GM12878 (cell line): ENCODE measurements at regions not wholly inside any gene's neighbourhood (a gene's known extent, or its start where the extent isn't known, plus 50 kb on each side); places are given as distances from the start of the nearest gene placed in this dataset.

ENCODE experiments used
- ATAC-seq: fragments of 200-7000 bp; cut with Tn5 transposase; 3 replicates; pipeline ENCODE4 v1.9.1; 2020; ENCODE audit warnings: mild to moderate bottlenecking, moderate library complexity
- BruUV-seq: library from RNA; stranded (reverse); fragments of 400-500 nt; replicated peaks from 2 replicates; lab custom pipeline; 2021; lab: Mats Ljungman, UMichigan
- CTCF ChIA-PET: fragments of 300-600 bp; sonication (Branson Sonifier 250); formaldehyde crosslinking; extraction: SDS; loops from one replicate; lab custom pipeline; 2021; ENCODE audit warnings: inconsistent platforms; lab: Yijun Ruan, JAX
- POLR2A ChIA-PET: fragments of 350-600 bp; formaldehyde crosslinking; extraction: SDS; loops from one replicate; lab custom pipeline; 2021; ENCODE audit warnings: inconsistent platforms; lab: Charles Lee
- RAD21 ChIA-PET: fragments of 300-600 bp; sonication (Branson Sonifier 250); formaldehyde crosslinking; loops from one replicate; lab custom pipeline; 2023; ENCODE audit warnings: antibody characterized with exemption; ENCODE audit not compliant: unreplicated experiment; lab: Charles Lee
- SMC1A ChIA-PET: fragments of 300-600 bp; sonication (Branson Sonifier 250); formaldehyde crosslinking; loops from one replicate; lab custom pipeline; 2023; ENCODE audit not compliant: unreplicated experiment, uncharacterized antibody; lab: Charles Lee
- DNase-seq: peaks from one replicate; pipeline ENCODE4 v3.0.0-alpha.2; 2011; ENCODE audit warnings: low read depth, low spot score
- FAIRE-seq: peaks from 3 replicates; lab custom pipeline; 2011; peaks lifted over from hg19 to GRCh38; lab: Jason Lieb, UNC
- H2AFZ ChIP-seq: 2 replicates; pipeline ENCODE4 v1.6.0; 2011; ENCODE audit warnings: low read depth, low read length, control low read depth; ENCODE audit not compliant: control insufficient read depth
- H3K27ac ChIP-seq: 2 replicates; pipeline ENCODE4 v1.5.1; 2011; ENCODE audit warnings: control low read depth; ENCODE audit not compliant: control insufficient read depth, insufficient read depth
- H3K27me3 ChIP-seq, 2 experiments: replicated peaks in 1 of 2; 2 replicates each; pipeline versions ENCODE4 v1.6.0 to v1.6.1; 2011; ENCODE audit warnings: low read length in 1 of 2; ENCODE audit not compliant: control insufficient read depth in 2 of 2, insufficient read depth in 2 of 2
- H3K36me3 ChIP-seq, 2 experiments: 2 replicates each; pipeline ENCODE4 v1.5.1; 2011; ENCODE audit warnings: low read length in 1 of 2; ENCODE audit not compliant: control insufficient read depth in 2 of 2, insufficient read depth in 2 of 2
- H3K4me1 ChIP-seq: 2 replicates; pipeline ENCODE4 v1.6.1; 2011; ENCODE audit warnings: mild to moderate bottlenecking, low read length, moderate library complexity, mixed read lengths; ENCODE audit not compliant: control insufficient read depth, insufficient read depth
- H3K4me2 ChIP-seq: 2 replicates; pipeline ENCODE4 v1.6.0; 2011; ENCODE audit warnings: control low read depth; ENCODE audit not compliant: control insufficient read depth, insufficient read depth
- H3K4me3 ChIP-seq: fragments of 200-600 bp; sonication (generic); 2 replicates; pipeline ENCODE4 v1.5.1; 2016
- H3K79me2 ChIP-seq: 2 replicates; pipeline ENCODE4 v1.6.0; 2011; ENCODE audit warnings: low read length; ENCODE audit not compliant: control insufficient read depth, insufficient read depth
- H3K9ac ChIP-seq: 2 replicates; pipeline ENCODE4 v1.8.0; 2011; ENCODE audit warnings: low read length, control low read depth, mixed read lengths; ENCODE audit not compliant: control insufficient read depth, insufficient read depth
- H3K9me3 ChIP-seq: replicated peaks from 3 replicates; pipeline ENCODE4 v1.5.1; 2011; ENCODE audit warnings: mild to moderate bottlenecking, low read length; ENCODE audit not compliant: control insufficient read depth, insufficient read depth
- H4K20me1 ChIP-seq: 2 replicates; pipeline ENCODE4 v1.6.0; 2011; ENCODE audit not compliant: control insufficient read depth, insufficient read depth
- CBX5 ChIP-seq: sonication (generic); IDR thresholded peaks from 2 replicates; pipeline ENCODE4 v1.6.1; 2016; ENCODE audit warnings: low read depth, moderate library complexity, mild to moderate bottlenecking, inconsistent platforms
- ESRRA ChIP-seq: IDR thresholded peaks from 2 replicates; pipeline ENCODE4 v1.6.1; 2012; ENCODE audit warnings: mild to moderate bottlenecking, low read length, improper control_type of control experiment
- FOXM1 ChIP-seq: IDR thresholded peaks from 2 replicates; pipeline ENCODE4 v1.6.1; 2012; ENCODE audit warnings: low read depth, mild to moderate bottlenecking, inconsistent platforms, low read length, moderate library complexity
- JUND ChIP-seq: IDR thresholded peaks from 2 replicates; pipeline ENCODE4 v1.6.1; 2012; ENCODE audit warnings: low read depth, mild to moderate bottlenecking, low read length, improper control_type of control experiment, moderate library complexity
- LARP7 ChIP-seq: fragments of 450-650 bp; IDR thresholded peaks from 2 replicates; pipeline ENCODE4 v1.6.1; 2017; ENCODE audit warnings: mild to moderate bottlenecking
- MTA2 ChIP-seq: fragments of 450-650 bp; IDR thresholded peaks from 2 replicates; pipeline ENCODE4 v1.6.1; 2016; ENCODE audit warnings: low read depth, mild to moderate bottlenecking, moderate library complexity
- MYB ChIP-seq: fragments of 150-350 bp; IDR thresholded peaks from 2 replicates; pipeline ENCODE4 v1.6.1; 2014; ENCODE audit warnings: mild to moderate bottlenecking, low read depth, low read length, borderline replicate concordance
- NRF1 ChIP-seq: conservative IDR thresholded peaks from 2 replicates; pipeline ENCODE4 v1.6.1; 2011; ENCODE audit warnings: mild to moderate bottlenecking, low read depth, low read length, improper control_type of control experiment
- PAX8 ChIP-seq: fragments of 450-650 bp; IDR thresholded peaks from 2 replicates; pipeline ENCODE4 v1.6.1; 2017; ENCODE audit warnings: mild to moderate bottlenecking, moderate library complexity
- SIX5 ChIP-seq: IDR thresholded peaks from 2 replicates; pipeline ENCODE4 v1.6.1; 2011; ENCODE audit warnings: mild to moderate bottlenecking, low read depth, low read length, moderate library complexity; ENCODE audit not compliant: severe bottlenecking
- SMAD1 ChIP-seq: fragments of 450-650 bp; IDR thresholded peaks from 2 replicates; pipeline ENCODE4 v1.6.1; 2018; ENCODE audit warnings: mild to moderate bottlenecking, low read depth; ENCODE audit not compliant: partially characterized antibody
- SMAD5 ChIP-seq: IDR thresholded peaks from 2 replicates; pipeline ENCODE4 v1.6.1; 2016; ENCODE audit warnings: antibody characterized with exemption, low read depth
- SREBF1 ChIP-seq: IDR thresholded peaks from 2 replicates; pipeline ENCODE4 v1.6.1; 2012; ENCODE audit warnings: mild to moderate bottlenecking, low read length
- TAF1 ChIP-seq: IDR thresholded peaks from 2 replicates; pipeline ENCODE4 v1.6.1; 2011; ENCODE audit warnings: mild to moderate bottlenecking, low read depth, low read length, borderline replicate concordance
- TCF3 ChIP-seq: IDR thresholded peaks from 2 replicates; pipeline ENCODE4 v1.6.1; 2012; ENCODE audit warnings: low read depth, mild to moderate bottlenecking, low read length, borderline replicate concordance; ENCODE audit not compliant: insufficient read depth
- YBX1 ChIP-seq: fragments of 450-650 bp; IDR thresholded peaks from 2 replicates; pipeline ENCODE4 v1.6.1; 2016; ENCODE audit warnings: antibody characterized with exemption
- ZBTB11 ChIP-seq: fragments of 450-650 bp; formaldehyde crosslinking; IDR thresholded peaks from 2 replicates; pipeline ENCODE4 v1.5.0; 2022; ENCODE audit warnings: mild to moderate bottlenecking, missing genetic modification characterization
- ZBTB40 ChIP-seq: fragments of 450-650 bp; IDR thresholded peaks from 2 replicates; pipeline ENCODE4 v1.6.1; 2016; ENCODE audit warnings: mild to moderate bottlenecking, moderate library complexity, borderline replicate concordance
- ZZZ3 ChIP-seq: IDR thresholded peaks from 2 replicates; pipeline ENCODE4 v1.6.1; 2011; ENCODE audit warnings: low read depth; ENCODE audit not compliant: control insufficient read depth, insufficient read length
- WGBS: methylation state at CpG from one replicate; pipeline ENCODE4 v1.1.6; 2016; ENCODE audit warnings: low lambda C conversion rate; ENCODE audit not compliant: insufficient replicate concordance, insufficient coverage; ENCODE audit errors: missing lambda C conversion rate; 5-methylcytosine and 5-hydroxymethylcytosine counted together
- in situ Hi-C: fragments of 300-500 bp; cut with MboI; formaldehyde crosslinking; loops from 9 replicates; pipeline ENCODE4 v1.14.3; 2018; ENCODE audit warnings: mixed read lengths
- intact Hi-C: fragments of 100-400 bp; cut with micrococcal nuclease; formaldehyde crosslinking; loops from one replicate; pipeline ENCODE4 v1.14.2; 2022; ENCODE audit not compliant: unreplicated experiment
- TF ChIP-seq, protein P1 (sequence below): fragments of 450-650 bp; IDR thresholded peaks from 2 replicates; pipeline ENCODE4 v1.6.1; 2014; ENCODE audit warnings: mild to moderate bottlenecking

DNA sequence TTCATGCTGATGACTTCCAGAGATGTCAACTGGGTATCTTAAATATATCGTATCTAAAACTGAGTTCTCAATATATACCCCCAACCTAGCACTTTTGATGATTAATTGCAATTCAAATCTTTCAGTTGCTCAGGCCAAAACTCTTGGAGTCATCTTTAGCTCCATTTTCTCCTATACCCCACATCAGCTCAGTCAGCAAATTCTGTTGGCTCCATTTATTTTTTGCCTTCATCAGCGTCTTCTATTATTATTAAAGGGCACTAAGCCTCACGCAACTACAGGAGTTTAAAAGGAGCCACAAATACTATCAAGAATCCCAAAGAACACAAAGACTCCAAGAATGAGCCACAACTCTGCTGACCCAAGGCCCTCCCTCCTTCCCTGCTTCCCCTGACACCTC lies 134.9 kb downstream of the KCTD12 start:
- POLR2A ChIA-PET, result no interaction called here
- H3K4me3 ChIP-seq, result no peak overlapping the region
- BruUV-seq, result no TSS peak
- H3K79me2 ChIP-seq, result no peaks in the 10 kb centered on the region
- ATAC-seq (no peak), DNase-seq (no peak), FAIRE-seq (no peak)
- 90% methylated on average over 3 of the region's 3 CpGs for WGBS
- H2AFZ ChIP-seq, result no peak overlapping the region
- CTCF ChIA-PET, result no interaction called here
- no peaks in the 10 kb centered on the region for H3K4me1 ChIP-seq
- H3K27ac ChIP-seq, result no peak overlapping the region
- SMC1A ChIA-PET, result no interaction called here
- no peaks in the 10 kb centered on the region for H4K20me1 ChIP-seq
- H3K27me3 ChIP-seq, result no peaks in the 10 kb centered on the region
- H3K36me3 ChIP-seq, result no peaks in the 10 kb centered on the region
- in situ Hi-C loops, result no loop called here
- TF ChIP-seq ESRRA, result no peak
- TF ChIP-seq TCF3, result no peak
- no peak for TF ChIP-seq SREBF1
- TF ChIP-seq YBX1, result no peak
- no peak for TF ChIP-seq FOXM1
- TF ChIP-seq PAX8, result no peak
- no peak for TF ChIP-seq SIX5
- TF ChIP-seq ZBTB11, result no peak
- TF ChIP-seq CBX5, result no peak
- TF ChIP-seq SMAD5, result no peak
- TF ChIP-seq, protein P1, sequence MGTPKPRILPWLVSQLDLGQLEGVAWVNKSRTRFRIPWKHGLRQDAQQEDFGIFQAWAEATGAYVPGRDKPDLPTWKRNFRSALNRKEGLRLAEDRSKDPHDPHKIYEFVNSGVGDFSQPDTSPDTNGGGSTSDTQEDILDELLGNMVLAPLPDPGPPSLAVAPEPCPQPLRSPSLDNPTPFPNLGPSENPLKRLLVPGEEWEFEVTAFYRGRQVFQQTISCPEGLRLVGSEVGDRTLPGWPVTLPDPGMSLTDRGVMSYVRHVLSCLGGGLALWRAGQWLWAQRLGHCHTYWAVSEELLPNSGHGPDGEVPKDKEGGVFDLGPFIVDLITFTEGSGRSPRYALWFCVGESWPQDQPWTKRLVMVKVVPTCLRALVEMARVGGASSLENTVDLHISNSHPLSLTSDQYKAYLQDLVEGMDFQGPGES, result no peak
- TF ChIP-seq MTA2, result no peak
- TF ChIP-seq MYB, result no peak
- TF ChIP-seq ZBTB40, result no peak
- TF ChIP-seq LARP7, result no peak
- no peak for TF ChIP-seq ZZZ3
- TF ChIP-seq NRF1, result no peak
- TF ChIP-seq JUND, result no peak
- TF ChIP-seq TAF1, result no peak
- TF ChIP-seq SMAD1, result no peak
- no peak overlapping the region for H3K9ac ChIP-seq
- intact Hi-C loops, result no loop called here
- RAD21 ChIA-PET, result no interaction called here
- H3K4me2 ChIP-seq, result no peak overlapping the region
- H3K9me3 ChIP-seq, result no peaks in the 10 kb centered on the region
